GM03348 (cell line): ENCODE measurements at regions not wholly inside any gene's neighbourhood (a gene's known extent, or its start where the extent isn't known, plus 50 kb on each side); places are given as distances from the start of the nearest gene placed in this dataset.

Experiments
- DNase-seq: peaks from one replicate; pipeline ENCODE4 v3.0.0; 2012; ENCODE audit warnings: low spot score

- peak; percentile 87 for DNase-seq
Observed at GRCh38 chr6:7468382-7469081, 72.9 kb upstream of the DSP start.

- no peak for DNase-seq
Observed at GRCh38 chr6:7469696-7470095, 71.8 kb upstream of the DSP start.

GRCh38 chr6:7471171-7471570 is 70.3 kb upstream of the DSP start:
- no peak for DNase-seq

GRCh38 chr6:7473805-7474719 is 67.4 kb upstream of the DSP start:
- no peak for DNase-seq

- no peak for DNase-seq
Observed at GRCh38 chr6:7475081-7475480, 66.4 kb upstream of the DSP start.

- DNase-seq = peak; percentile 84
Observed at GRCh38 chr6:7479801-7480266, 61.6 kb upstream of the DSP start.

- no peak for DNase-seq
Observed at GRCh38 chr6:7484666-7485065, 56.8 kb upstream of the DSP start.

- DNase-seq = no peak
Observed at GRCh38 chr6:7486951-7487350, 54.5 kb upstream of the DSP start.

- DNase-seq = no peak
Observed at GRCh38 chr6:7488494-7488893, 53.0 kb upstream of the DSP start.

- DNase-seq = no peak
Observed at GRCh38 chr6:7489376-7489775, 52.1 kb upstream of the DSP start.
